Fibroblast of villous mesenchyme (primary cell): ENCODE measurements at regions not wholly inside any gene's neighbourhood (a gene's known extent, or its start where the extent isn't known, plus 50 kb on each side); places are given as distances from the start of the nearest gene placed in this dataset.
"Not testable (repeated sequence)": the region's sequence is repeated elsewhere in the genome, so short reads cannot be mapped to it uniquely, and the experiment has no call there.

Experiments
- DNase-seq: peaks from one replicate; pipeline ENCODE4 v3.0.0-alpha.2; 2010; ENCODE audit warnings: low read depth
- H3K4me3 ChIP-seq: 2 replicates; pipeline ENCODE4 v1.5.1; 2011; ENCODE audit warnings: low read depth, mild to moderate bottlenecking, low read length
- CTCF ChIP-seq: IDR thresholded peaks from 2 replicates; pipeline ENCODE4 v1.5.1; 2012; ENCODE audit warnings: low read depth, mild to moderate bottlenecking, low read length; ENCODE audit not compliant: insufficient read depth

GRCh38 chr2:209240204-209240603 lies 183.6 kb upstream of the MAP2 start:
- no peak for TF ChIP-seq CTCF
- DNase-seq: no peak
- H3K4me3 ChIP-seq: no peak overlapping the region

- no peak overlapping the region for H3K4me3 ChIP-seq
- no peak for TF ChIP-seq CTCF
- DNase-seq: no peak
Observed at GRCh38 chr2:209253544-209253943, 170.3 kb upstream of the MAP2 start.

- no peak overlapping the region for H3K4me3 ChIP-seq
- DNase-seq: no peak
- TF ChIP-seq CTCF: no peak
Observed at GRCh38 chr2:209259767-209260166, 164.1 kb upstream of the MAP2 start.

- no peak overlapping the region for H3K4me3 ChIP-seq
- no peak for TF ChIP-seq CTCF
- DNase-seq: no peak
Observed at GRCh38 chr2:209260281-209260680, 163.6 kb upstream of the MAP2 start.

- not testable (repeated sequence) for DNase-seq, H3K4me3 ChIP-seq
Observed at GRCh38 chr2:209261366-209262053, 162.3 kb upstream of the MAP2 start.

- no peak overlapping the region for H3K4me3 ChIP-seq
- TF ChIP-seq CTCF: no peak
- no peak for DNase-seq
Observed at GRCh38 chr2:209269024-209269423, 154.8 kb upstream of the MAP2 start.

- DNase-seq: no peak
- H3K4me3 ChIP-seq: no peak overlapping the region
- no peak for TF ChIP-seq CTCF
Observed at GRCh38 chr2:209276000-209276399, 147.8 kb upstream of the MAP2 start.
